ENCODE measurements at regions not wholly inside any gene's neighbourhood (a gene's known extent, or its start where the extent isn't known, plus 50 kb on each side); places are given as distances from the start of the nearest gene placed in this dataset.
"Not testable (repeated sequence)": the region's sequence is repeated elsewhere in the genome, so short reads cannot be mapped to it uniquely, and the experiment has no call there.

GRCh38 chr22:23433127-23434005, 146.7 kb downstream of the IGLL1 start:
- DNase-seq (ENCODE audit: extremely low spot score); CTCF ChIA-PET: not testable (repeated sequence)
- POLR2A ChIA-PET = interaction anchor here (0.9 kb wide), 1 partner anchor 22 kb away, joined by 3 read pairs; no protein-coding TSS in a partner anchor
- peak; percentile 85 for TF ChIP-seq L3MBTL2 (conservative IDR thresholded peaks at IDR 0.05)

GRCh38 chr22:23432719-23433118, 147.4 kb downstream of the IGLL1 start:
- POLR2A ChIA-PET; CTCF ChIA-PET; DNase-seq (ENCODE audit: extremely low spot score): not testable (repeated sequence)

- TF ChIP-seq ZNF384 (IDR thresholded peaks at IDR 0.05) = no peak
- no peak for TF ChIP-seq PKNOX1 (IDR thresholded peaks at IDR 0.05)
- no peak for TF ChIP-seq SUZ12 (IDR thresholded peaks at IDR 0.05)
- no peak for TF ChIP-seq ARNT (IDR thresholded peaks at IDR 0.05)
- TF ChIP-seq SP1 (IDR thresholded peaks at IDR 0.05) = no peak
- TF ChIP-seq ELF4 (IDR thresholded peaks at IDR 0.05) = no peak
- no peak for TF ChIP-seq FOXK2 (IDR thresholded peaks at IDR 0.05)
- no peak for TF ChIP-seq CTBP1 (IDR thresholded peaks at IDR 0.05; ENCODE audit: borderline replicate concordance)
- TF ChIP-seq FOXA1 (IDR thresholded peaks at IDR 0.05) = no peak
- no peak for TF ChIP-seq LEF1 (IDR thresholded peaks at IDR 0.05; ENCODE audit: borderline replicate concordance)
- no peak for TF ChIP-seq NFRKB (IDR thresholded peaks at IDR 0.05)
- no peak for TF ChIP-seq BHLHE40 (IDR thresholded peaks at IDR 0.05; ENCODE audit: borderline replicate concordance)
- no peak for TF ChIP-seq L3MBTL2 (conservative IDR thresholded peaks at IDR 0.05)
- no peak for TF ChIP-seq TARDBP (IDR thresholded peaks at IDR 0.05)
- no peak for TF ChIP-seq FOXM1 (IDR thresholded peaks at IDR 0.05; ENCODE audit: borderline replicate concordance)
- no peak for TF ChIP-seq HDGF (IDR thresholded peaks at IDR 0.05; ENCODE audit: borderline replicate concordance)
- DNase-seq (ENCODE audit: extremely low spot score) = peak; percentile 19
- ChIA-PET CTCF (no interaction called here), POLR2A (interaction anchor here (1.3 kb wide), 1 partner anchor 426 kb away, joined by 4 read pairs; the partner anchor contains the start of gene SLC2A11)
These were observed 148.6 kb downstream of the IGLL1 start for GRCh38 chr22:23431337-23432072.

- CTCF ChIA-PET; DNase-seq (ENCODE audit: extremely low spot score); POLR2A ChIA-PET: not testable (repeated sequence)
These were observed 155.5 kb downstream of the IGLL1 start for GRCh38 chr22:23424551-23425068.

GRCh38 chr22:23424031-23424430, 156.1 kb downstream of the IGLL1 start:
- ChIA-PET POLR2A (no interaction called here), CTCF (no interaction called here)
- DNase-seq (ENCODE audit: extremely low spot score) = no peak

GRCh38 chr22:23422281-23422680, 157.8 kb downstream of the IGLL1 start:
- CTCF ChIA-PET; POLR2A ChIA-PET; DNase-seq (ENCODE audit: extremely low spot score): not testable (repeated sequence)

More at GRCh38 chr22:23424031-23424430, 156.1 kb downstream of the IGLL1 start:
- TF ChIP-seq SUZ12 (IDR thresholded peaks at IDR 0.05) (no peak), BHLHE40 (IDR thresholded peaks at IDR 0.05; ENCODE audit: borderline replicate concordance) (no peak), FOXK2 (IDR thresholded peaks at IDR 0.05) (no peak), NFRKB (IDR thresholded peaks at IDR 0.05) (no peak), FOXM1 (IDR thresholded peaks at IDR 0.05; ENCODE audit: borderline replicate concordance) (no peak), ZNF384 (IDR thresholded peaks at IDR 0.05) (no peak), HDGF (IDR thresholded peaks at IDR 0.05; ENCODE audit: borderline replicate concordance) (no peak), TARDBP (IDR thresholded peaks at IDR 0.05) (no peak), CTBP1 (IDR thresholded peaks at IDR 0.05; ENCODE audit: borderline replicate concordance) (no peak), PKNOX1 (IDR thresholded peaks at IDR 0.05) (no peak), L3MBTL2 (conservative IDR thresholded peaks at IDR 0.05) (no peak), ELF4 (IDR thresholded peaks at IDR 0.05) (no peak), ARNT (IDR thresholded peaks at IDR 0.05) (no peak), SP1 (IDR thresholded peaks at IDR 0.05) (no peak), FOXA1 (IDR thresholded peaks at IDR 0.05) (no peak), LEF1 (IDR thresholded peaks at IDR 0.05; ENCODE audit: borderline replicate concordance) (no peak)

- DNase-seq (ENCODE audit: extremely low spot score); CTCF ChIA-PET; POLR2A ChIA-PET: not testable (repeated sequence)
These were observed 158.8 kb downstream of the IGLL1 start for GRCh38 chr22:23421300-23421699.
